HCT116 (cell line): ENCODE measurements at regions not wholly inside any gene's neighbourhood (a gene's known extent, or its start where the extent isn't known, plus 50 kb on each side); places are given as distances from the start of the nearest gene placed in this dataset.

Source experiments
- CBX3 ChIP-seq: IDR thresholded peaks from 2 replicates; pipeline ENCODE4 v1.6.1; 2012; ENCODE audit warnings: low read depth
- EZH2 ChIP-seq: fragments of 200-600 bp; sonication (generic); IDR thresholded peaks from 2 replicates; pipeline ENCODE4 v1.6.1; 2017; ENCODE audit warnings: antibody characterized with exemption, mixed run types
- EZH2phosphoT487 ChIP-seq: fragments of 200-600 bp; IDR thresholded peaks from 2 replicates; pipeline ENCODE4 v1.6.1; 2018; ENCODE audit warnings: antibody characterized with exemption, borderline replicate concordance
- JUND ChIP-seq: IDR thresholded peaks from 2 replicates; pipeline ENCODE4 v1.6.1; 2012
- POLR2A ChIP-seq: IDR thresholded peaks from 2 replicates; pipeline ENCODE4 v1.7.0; 2011; ENCODE audit warnings: borderline replicate concordance; ENCODE audit not compliant: insufficient read depth, insufficient read length; ENCODE audit errors: extremely low read depth
- POLR2AphosphoS5 ChIP-seq: IDR thresholded peaks from 2 replicates; pipeline ENCODE4 v1.6.1; 2011; ENCODE audit warnings: mild to moderate bottlenecking, low read depth, low read length, moderate library complexity
- RAD21 ChIP-seq: IDR thresholded peaks from 2 replicates; pipeline ENCODE4 v1.6.1; 2012; ENCODE audit warnings: low read depth, mild to moderate bottlenecking
- SIN3A ChIP-seq: IDR thresholded peaks from 2 replicates; pipeline ENCODE4 v1.6.1; 2012; ENCODE audit warnings: low read depth
- ZNF274 ChIP-seq: fragments of 200-500 bp; sonication (Bioruptor generic); IDR thresholded peaks from 2 replicates; pipeline ENCODE4 v1.6.1; 2014; ENCODE audit warnings: mild to moderate bottlenecking, low read depth, low read length, inconsistent platforms
- TF ChIP-seq, protein P1 (sequence below): IDR thresholded peaks from 2 replicates; pipeline ENCODE4 v1.6.1; 2012; ENCODE audit warnings: low read depth
- TF ChIP-seq, protein P2 (sequence below), 3 experiments: fragments of 200-600 bp in 1 of 3; sonication (generic) in 1 of 3; IDR thresholded peaks in 2 of 3; conservative IDR thresholded peaks in 1 of 3; 2 replicates each; pipeline ENCODE4 v1.5.1; 2012 to 2017; ENCODE audit warnings: low read depth in 2 of 3, low read length in 2 of 3, antibody characterized with exemption in 1 of 3, borderline replicate concordance in 1 of 3, control low read depth in 1 of 3, mild to moderate bottlenecking in 1 of 3, mixed read lengths in 1 of 3, mixed run types in 1 of 3, moderate library complexity in 1 of 3; ENCODE audit not compliant: insufficient read depth in 1 of 3
- TF ChIP-seq, protein P3 (sequence below): IDR thresholded peaks from 2 replicates; pipeline ENCODE4 v1.6.1; 2012
- TF ChIP-seq, protein P4 (sequence below): IDR thresholded peaks from 2 replicates; pipeline ENCODE4 v1.6.1; 2012

DNA sequence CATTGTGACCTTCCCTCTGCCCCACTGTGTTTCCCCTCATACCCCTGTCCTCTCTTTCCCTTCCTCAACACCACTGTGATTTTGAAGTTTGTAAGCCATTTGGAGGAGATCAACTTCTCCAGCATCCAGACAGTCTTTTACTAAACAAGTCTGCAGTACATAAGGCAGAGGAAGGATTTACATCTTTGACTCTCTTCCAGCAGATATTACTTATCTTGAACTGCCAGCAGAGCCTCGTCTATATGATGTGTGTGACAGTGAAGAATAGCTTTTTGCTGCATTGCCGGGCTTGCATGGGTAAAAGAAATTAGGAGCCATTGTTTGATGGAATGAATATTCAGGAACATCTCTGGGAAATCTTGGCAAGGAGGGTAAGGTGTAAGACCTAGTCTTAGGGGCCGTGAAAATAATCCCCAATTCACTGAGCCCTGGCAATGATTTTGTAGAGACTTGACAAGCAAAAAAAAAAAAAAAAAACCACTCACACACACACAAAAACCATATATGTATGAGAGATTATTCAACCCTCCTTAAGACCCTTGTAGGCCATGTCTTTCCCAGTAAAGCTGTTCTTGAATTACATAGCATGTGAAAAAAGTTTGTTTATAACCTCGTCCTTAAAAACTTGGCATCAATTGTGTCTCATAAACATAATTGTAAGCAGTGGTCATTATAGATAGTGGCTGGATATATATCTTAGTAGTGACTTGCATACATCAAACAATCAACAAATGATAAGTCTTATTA is 903.9 kb downstream of the CDH11 start:
- TF ChIP-seq EZH2, result no peak
- no peak for TF ChIP-seq POLR2AphosphoS5
- no peak for TF ChIP-seq POLR2A
- TF ChIP-seq, protein P1, sequence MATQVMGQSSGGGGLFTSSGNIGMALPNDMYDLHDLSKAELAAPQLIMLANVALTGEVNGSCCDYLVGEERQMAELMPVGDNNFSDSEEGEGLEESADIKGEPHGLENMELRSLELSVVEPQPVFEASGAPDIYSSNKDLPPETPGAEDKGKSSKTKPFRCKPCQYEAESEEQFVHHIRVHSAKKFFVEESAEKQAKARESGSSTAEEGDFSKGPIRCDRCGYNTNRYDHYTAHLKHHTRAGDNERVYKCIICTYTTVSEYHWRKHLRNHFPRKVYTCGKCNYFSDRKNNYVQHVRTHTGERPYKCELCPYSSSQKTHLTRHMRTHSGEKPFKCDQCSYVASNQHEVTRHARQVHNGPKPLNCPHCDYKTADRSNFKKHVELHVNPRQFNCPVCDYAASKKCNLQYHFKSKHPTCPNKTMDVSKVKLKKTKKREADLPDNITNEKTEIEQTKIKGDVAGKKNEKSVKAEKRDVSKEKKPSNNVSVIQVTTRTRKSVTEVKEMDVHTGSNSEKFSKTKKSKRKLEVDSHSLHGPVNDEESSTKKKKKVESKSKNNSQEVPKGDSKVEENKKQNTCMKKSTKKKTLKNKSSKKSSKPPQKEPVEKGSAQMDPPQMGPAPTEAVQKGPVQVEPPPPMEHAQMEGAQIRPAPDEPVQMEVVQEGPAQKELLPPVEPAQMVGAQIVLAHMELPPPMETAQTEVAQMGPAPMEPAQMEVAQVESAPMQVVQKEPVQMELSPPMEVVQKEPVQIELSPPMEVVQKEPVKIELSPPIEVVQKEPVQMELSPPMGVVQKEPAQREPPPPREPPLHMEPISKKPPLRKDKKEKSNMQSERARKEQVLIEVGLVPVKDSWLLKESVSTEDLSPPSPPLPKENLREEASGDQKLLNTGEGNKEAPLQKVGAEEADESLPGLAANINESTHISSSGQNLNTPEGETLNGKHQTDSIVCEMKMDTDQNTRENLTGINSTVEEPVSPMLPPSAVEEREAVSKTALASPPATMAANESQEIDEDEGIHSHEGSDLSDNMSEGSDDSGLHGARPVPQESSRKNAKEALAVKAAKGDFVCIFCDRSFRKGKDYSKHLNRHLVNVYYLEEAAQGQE, result no peak
- TF ChIP-seq, protein P2, sequence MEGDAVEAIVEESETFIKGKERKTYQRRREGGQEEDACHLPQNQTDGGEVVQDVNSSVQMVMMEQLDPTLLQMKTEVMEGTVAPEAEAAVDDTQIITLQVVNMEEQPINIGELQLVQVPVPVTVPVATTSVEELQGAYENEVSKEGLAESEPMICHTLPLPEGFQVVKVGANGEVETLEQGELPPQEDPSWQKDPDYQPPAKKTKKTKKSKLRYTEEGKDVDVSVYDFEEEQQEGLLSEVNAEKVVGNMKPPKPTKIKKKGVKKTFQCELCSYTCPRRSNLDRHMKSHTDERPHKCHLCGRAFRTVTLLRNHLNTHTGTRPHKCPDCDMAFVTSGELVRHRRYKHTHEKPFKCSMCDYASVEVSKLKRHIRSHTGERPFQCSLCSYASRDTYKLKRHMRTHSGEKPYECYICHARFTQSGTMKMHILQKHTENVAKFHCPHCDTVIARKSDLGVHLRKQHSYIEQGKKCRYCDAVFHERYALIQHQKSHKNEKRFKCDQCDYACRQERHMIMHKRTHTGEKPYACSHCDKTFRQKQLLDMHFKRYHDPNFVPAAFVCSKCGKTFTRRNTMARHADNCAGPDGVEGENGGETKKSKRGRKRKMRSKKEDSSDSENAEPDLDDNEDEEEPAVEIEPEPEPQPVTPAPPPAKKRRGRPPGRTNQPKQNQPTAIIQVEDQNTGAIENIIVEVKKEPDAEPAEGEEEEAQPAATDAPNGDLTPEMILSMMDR (IDR thresholded peaks at IDR 0.05 in 2 of 3, conservative IDR thresholded peaks at IDR 0.05 in 1 of 3; ENCODE audit: borderline replicate concordance in 1 of 3, insufficient read depth in 1 of 3, low read depth in 2 of 3, low read length in 2 of 3), result no peak
- TF ChIP-seq JUND, result no peak
- TF ChIP-seq, protein P3, sequence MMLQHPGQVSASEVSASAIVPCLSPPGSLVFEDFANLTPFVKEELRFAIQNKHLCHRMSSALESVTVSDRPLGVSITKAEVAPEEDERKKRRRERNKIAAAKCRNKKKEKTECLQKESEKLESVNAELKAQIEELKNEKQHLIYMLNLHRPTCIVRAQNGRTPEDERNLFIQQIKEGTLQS, result no peak
- no peak for TF ChIP-seq ZNF274
- TF ChIP-seq SIN3A, result no peak
- TF ChIP-seq, protein P4, sequence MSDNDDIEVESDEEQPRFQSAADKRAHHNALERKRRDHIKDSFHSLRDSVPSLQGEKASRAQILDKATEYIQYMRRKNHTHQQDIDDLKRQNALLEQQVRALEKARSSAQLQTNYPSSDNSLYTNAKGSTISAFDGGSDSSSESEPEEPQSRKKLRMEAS, result no peak
- no peak for TF ChIP-seq EZH2phosphoT487
- no peak for TF ChIP-seq CBX3
- no peak for TF ChIP-seq RAD21
